ENCODE measurements at regions not wholly inside any gene's neighbourhood (a gene's known extent, or its start where the extent isn't known, plus 50 kb on each side); places are given as distances from the start of the nearest gene placed in this dataset.

DNA sequence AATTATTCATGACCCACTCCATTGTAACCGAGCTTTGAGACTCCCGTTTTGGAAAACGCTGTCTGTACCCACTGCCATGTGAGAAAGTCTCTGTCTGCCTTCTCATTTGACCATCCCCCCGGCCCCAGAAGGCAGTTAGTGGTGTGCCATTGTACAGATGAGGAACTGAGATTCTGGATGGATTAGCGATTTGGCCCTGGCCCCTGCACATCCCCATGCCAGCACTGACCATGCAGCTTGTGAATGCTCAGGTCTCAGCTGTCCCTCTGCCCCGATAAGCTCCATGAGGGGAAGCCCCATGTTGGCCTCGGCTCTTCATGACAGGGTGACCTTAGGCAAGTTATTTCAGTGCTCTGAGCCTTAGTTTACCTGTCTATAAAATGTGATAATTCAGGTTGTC lies 153.0 kb upstream of the SMAD3 start:
- ATAC-seq (no peak), DNase-seq (ENCODE audit: low spot score) (no peak)
- intact Hi-C loops (cut with DNase I), result no loop called here

GRCh38 chr15:66917904-66918448 lies 147.4 kb upstream of the SMAD3 start:
- DNase-seq (ENCODE audit: low spot score) (no peak), ATAC-seq (no peak)
- intact Hi-C loops (cut with DNase I), result no loop called here

GRCh38 chr15:66919421-66919820 lies 146.0 kb upstream of the SMAD3 start:
- DNase-seq (ENCODE audit: low spot score) (no peak), ATAC-seq (no peak)
- intact Hi-C loops (cut with DNase I), result no loop called here

GRCh38 chr15:66921319-66921915 lies 144.0 kb upstream of the SMAD3 start:
- intact Hi-C loops (cut with DNase I), result no loop called here
- ATAC-seq (peak; percentile 54), DNase-seq (ENCODE audit: low spot score) (no peak)

- no peak for DNase-seq (ENCODE audit: low spot score)
- ATAC-seq, result no peak
- intact Hi-C loops (cut with DNase I), result no loop called here
Measured at GRCh38 chr15:66922608-66923007, 142.8 kb upstream of the SMAD3 start.

GRCh38 chr15:66923438-66923881 lies 141.9 kb upstream of the SMAD3 start:
- no peak for DNase-seq (ENCODE audit: low spot score)
- intact Hi-C loops (cut with DNase I), result no loop called here
- no peak for ATAC-seq

DNA sequence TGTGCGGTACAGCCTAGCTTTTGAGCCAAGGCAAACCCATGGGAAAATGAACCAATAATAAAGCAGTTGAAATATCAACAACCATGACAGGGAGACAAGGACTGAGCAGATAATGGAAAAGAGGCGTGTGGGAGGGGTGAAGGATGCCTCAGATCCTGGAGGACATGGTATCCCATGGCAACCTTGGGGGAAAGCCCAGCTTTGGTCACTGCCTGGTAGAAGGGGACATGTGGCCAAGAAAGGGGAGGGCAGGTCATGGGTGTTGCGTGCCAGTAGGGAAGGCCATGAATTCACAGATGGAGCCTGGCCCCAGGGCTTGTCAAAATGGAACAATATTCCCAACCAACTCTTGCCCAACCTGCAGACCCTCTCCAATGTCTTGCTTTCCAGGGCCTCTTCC lies 140.5 kb upstream of the SMAD3 start:
- ATAC-seq (no peak), DNase-seq (ENCODE audit: low spot score) (no peak)
- intact Hi-C loops (cut with DNase I), result no loop called here

DNA sequence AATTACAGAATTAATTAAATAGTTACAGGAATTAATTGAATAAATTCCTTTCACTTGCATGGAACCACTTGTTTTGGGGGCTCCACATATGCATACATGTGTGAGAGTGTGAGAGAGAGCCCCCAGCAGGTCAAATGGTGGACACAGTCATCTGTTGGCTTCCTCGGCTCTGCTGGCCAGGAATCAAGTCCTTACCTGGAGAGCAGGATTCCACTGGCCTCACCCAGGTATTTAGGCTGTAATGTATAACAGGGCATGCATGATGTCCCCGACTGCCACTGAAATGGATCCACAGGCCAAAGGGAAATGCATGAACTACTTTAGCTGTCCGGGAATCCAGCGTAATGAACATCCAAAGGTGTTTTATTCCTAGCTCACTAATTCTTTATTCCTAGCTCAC lies 139.7 kb upstream of the SMAD3 start:
- intact Hi-C loops (cut with DNase I), result no loop called here
- ATAC-seq, result no peak
- no peak for DNase-seq (ENCODE audit: low spot score)

DNA sequence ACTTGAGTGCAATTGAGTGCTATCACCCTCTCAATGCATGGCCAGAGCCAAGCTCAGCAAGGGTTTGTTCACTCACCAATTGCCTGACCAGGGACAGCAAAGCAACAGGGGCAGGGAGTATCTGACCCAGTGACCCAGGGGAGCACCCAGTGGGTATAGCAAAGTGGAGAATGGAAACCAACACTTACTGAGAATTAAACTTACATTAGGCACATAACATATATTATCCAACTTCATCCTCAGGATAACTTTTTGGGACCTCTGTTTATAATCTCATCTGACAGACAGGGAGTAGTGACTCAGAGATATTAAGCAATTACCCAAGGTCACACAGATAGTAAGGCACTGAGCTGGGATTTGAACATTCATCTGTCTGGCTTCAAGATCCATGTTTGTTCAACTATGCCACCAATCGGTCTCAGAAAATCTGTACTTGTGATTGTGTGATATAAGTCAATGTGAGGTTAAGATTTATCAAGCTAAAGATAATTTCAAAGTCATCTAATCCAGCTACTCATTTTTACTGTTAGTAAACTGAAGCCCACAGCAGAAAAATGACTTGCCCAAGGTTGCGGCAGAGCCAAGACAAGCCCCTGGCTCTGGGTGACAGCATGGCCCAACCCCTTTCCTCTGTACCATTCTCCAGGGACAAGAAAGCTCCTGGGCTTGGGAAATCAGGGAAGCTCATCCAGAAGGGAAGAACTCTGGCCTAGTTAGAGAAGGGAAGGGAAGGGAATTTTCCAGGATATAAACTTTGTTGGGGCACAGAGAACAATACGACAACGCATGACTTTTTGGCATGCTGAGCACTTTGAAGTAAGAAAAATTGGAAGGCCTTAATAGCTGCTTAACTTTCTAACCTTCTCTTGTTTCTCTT lies 138.0 kb upstream of the SMAD3 start:
- peak; percentile 66 for ATAC-seq
- intact Hi-C loops (cut with DNase I), result no loop called here
- peak; percentile 39 for DNase-seq (ENCODE audit: low spot score)

- intact Hi-C loops (cut with DNase I), result no loop called here
- no peak for ATAC-seq
- DNase-seq (ENCODE audit: low spot score), result no peak
Measured at GRCh38 chr15:66928101-66928500, 137.3 kb upstream of the SMAD3 start.

- intact Hi-C loops (cut with DNase I), result no loop called here
- no peak for ATAC-seq
- no peak for DNase-seq (ENCODE audit: low spot score)
Measured at GRCh38 chr15:66928784-66929183, 136.6 kb upstream of the SMAD3 start.

DNA sequence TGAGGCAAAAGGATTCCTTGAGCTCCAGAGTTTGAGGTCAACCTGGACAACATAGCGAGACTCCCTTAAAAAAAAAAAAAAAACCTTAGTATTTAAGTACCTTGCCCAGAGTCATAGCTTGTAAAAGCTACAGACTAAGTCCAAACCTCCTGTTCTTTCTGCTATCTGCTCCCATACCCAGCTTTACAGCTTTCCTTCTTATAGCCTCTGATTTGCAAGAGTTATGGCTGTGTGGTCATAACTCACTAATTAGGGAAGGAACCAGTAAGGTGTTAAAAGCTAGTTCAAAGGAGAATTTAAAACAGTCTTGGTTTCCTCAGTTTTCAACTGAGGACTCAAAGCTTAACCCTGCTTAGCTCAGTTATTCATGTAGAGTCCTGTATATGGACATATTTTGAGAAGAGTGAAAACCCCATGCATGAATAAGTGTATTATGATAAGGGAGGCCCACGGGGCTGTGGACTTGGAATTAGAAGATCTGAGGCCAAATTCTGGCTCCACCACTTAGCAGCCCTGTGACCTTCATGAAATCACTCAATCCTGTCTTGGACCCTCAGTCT lies 135.5 kb upstream of the SMAD3 start:
- peak; percentile 15 for DNase-seq (ENCODE audit: low spot score)
- intact Hi-C loops (cut with DNase I), result no loop called here
- ATAC-seq, result no peak

GRCh38 chr15:66931768-66932633 lies 133.4 kb upstream of the SMAD3 start:
- ATAC-seq, result peak; percentile 41
- intact Hi-C loops (cut with DNase I), result no loop called here
- DNase-seq (ENCODE audit: low spot score), result peak; percentile 63

- DNase-seq (ENCODE audit: low spot score), result peak; percentile 28
- intact Hi-C loops (cut with DNase I), result no loop called here
- ATAC-seq, result no peak
Measured at GRCh38 chr15:66932634-66933024, 132.8 kb upstream of the SMAD3 start.

DNA sequence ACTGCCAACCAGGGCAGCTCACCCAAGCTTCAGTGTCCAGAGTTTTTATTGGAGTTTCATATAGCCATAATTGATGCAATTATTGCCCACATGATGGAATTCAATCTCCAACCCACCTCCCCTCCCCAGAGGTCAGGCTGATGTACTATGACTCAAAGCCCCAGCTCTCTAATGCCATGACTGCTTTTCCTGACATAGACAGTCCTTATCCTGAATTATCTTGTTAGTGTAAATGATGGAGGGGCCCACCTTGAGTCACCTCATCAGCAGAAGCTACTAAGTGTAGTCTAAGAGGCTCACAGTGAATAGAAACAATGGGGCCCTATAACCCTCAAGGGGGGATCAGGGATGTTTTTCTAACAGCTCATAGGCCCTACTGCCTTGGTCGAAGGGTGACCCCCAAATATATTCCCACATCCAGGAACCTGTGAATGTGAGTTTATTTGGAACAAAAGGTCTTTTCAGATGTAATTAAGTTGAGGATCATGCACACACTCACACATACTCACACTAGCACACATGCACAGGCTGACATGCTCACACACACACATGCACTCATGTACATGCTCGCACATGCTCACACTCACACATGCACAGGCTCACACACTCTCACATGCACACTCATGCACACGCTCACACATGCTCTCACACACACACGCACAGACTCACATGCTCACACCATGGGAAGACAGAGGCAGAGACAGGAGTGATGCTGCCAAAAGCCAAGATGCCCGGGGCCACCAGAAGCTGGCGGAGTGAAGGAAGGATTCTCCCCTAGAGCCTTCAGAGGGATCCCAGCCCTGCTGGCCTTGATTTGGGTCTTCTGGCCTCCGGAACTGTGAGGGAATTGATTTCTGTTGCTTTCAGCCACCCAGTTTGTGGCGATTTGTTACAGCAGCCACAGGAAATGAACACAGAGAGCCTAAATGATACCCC lies 131.2 kb upstream of the SMAD3 start:
- DNase-seq (ENCODE audit: low spot score) (peak; percentile 21), ATAC-seq (no peak)
- intact Hi-C loops (cut with DNase I), result no loop called here

DNA sequence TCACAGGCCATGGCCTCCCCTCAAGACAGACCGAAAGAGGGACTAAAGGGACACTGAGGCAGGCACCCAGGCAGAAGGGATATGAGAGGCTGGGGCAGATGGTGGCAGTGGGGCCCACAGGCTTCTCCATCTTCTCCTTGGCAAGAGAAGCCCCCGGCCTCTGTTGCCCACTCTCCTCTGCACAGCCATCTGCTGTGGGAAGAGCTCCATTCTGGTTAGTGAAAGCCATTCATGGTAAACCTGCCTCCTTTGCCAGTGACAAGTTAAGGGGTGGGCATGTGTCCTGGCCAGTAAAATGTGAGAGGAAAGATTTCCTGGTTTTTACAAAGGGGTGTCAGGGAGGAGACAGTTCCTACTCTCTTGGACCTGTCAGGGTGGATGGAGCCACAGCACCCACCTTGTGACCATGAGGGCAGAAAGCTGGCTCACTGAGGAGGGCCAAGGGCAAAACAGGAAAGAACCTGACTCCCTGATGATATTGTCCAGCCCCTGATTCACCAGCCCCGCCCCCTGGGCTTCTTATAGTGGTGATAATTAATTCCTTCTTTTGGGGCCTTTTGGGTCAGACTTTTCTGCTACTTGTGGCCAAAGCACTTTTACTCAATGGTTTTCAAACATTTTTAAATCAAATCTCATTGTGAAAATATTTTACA lies 130.4 kb upstream of the SMAD3 start:
- DNase-seq (ENCODE audit: low spot score) (peak; percentile 52), ATAC-seq (no peak)
- intact Hi-C loops (cut with DNase I), result no loop called here

DNA sequence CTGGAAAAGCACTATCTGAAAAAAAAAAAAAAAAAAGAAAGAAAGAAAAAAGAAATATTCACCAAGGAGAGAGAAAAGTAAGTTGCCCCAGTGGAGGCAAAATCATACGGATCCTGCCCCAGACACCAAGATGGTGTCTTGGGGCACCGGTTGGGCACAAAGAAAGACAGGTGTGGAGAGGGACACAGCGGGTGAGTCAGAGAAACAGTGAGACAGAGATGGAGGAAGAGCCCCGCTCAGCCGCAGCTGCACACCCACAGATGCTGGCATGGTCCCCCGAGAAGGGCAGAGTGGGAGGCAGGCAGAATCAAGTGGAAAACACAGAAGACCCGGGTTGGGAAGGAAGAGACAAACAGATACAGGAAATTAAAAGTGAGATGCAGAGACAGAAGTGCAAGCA lies 129.7 kb upstream of the SMAD3 start:
- ATAC-seq (no peak), DNase-seq (ENCODE audit: low spot score) (peak; percentile 47)
- intact Hi-C loops (cut with DNase I), result no loop called here

Measured in sciatic nerve (tissue), 2 donors.